ENCODE measurements at regions not wholly inside any gene's neighbourhood (a gene's known extent, or its start where the extent isn't known, plus 50 kb on each side); places are given as distances from the start of the nearest gene placed in this dataset.

DNA sequence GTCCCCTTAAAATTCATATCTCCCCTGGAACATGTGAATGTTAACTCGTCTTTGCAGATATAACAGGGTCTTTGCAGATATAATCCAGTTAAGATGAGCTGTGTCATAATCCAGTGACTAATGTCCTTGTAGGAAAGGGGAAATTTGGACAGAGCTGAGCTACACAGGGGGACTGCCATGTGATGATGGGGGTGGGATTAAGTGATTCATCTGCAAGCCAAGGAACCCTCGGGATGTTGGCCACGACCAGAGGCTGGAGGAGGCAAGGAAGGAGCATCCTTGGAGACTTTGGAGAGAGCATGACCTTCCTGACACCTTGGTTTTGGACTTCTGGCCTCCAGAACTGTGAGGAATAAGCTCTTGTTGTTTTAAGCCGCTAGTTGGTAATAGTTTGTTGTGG, 153.9 kb upstream of the PCBD1 start:
- no TSS peak for BruUV-seq (replicated peaks)
- H3K27me3 ChIP-seq (replicated peaks; ENCODE audit: control insufficient read depth, insufficient read depth, low read length), result no peaks in the 10 kb centered on the region
- no peak overlapping the region for H3K4me3 ChIP-seq (ENCODE audit: low read depth, low read length)
- H3K4me3 Mint-ChIP-seq (ENCODE audit: unreplicated experiment), result no peak overlapping the region
- POLR2A ChIA-PET, result no interaction called here
- no peaks in the 10 kb centered on the region for H3K9me3 Mint-ChIP-seq (ENCODE audit: unreplicated experiment)
- H3K9me3 ChIP-seq, result no peaks in the 10 kb centered on the region
- peaks cover 11% of the 10 kb centered on the region for H3K27me3 Mint-ChIP-seq (ENCODE audit: insufficient read depth, unreplicated experiment)
- DNase-seq, result no peak
- CTCF ChIA-PET, result interaction anchor here (1.0 to 1.1 kb wide), 2 partner anchors 12 to 116 kb away, joined by 3 read pairs; no protein-coding TSS in a partner anchor
- H3K36me3 Mint-ChIP-seq (ENCODE audit: insufficient read depth, unreplicated experiment), result no peaks in the 10 kb centered on the region
- H3K36me3 ChIP-seq (ENCODE audit: control insufficient read depth, insufficient read depth, low read length), result no peaks in the 10 kb centered on the region
- TF ChIP-seq, protein P1, sequence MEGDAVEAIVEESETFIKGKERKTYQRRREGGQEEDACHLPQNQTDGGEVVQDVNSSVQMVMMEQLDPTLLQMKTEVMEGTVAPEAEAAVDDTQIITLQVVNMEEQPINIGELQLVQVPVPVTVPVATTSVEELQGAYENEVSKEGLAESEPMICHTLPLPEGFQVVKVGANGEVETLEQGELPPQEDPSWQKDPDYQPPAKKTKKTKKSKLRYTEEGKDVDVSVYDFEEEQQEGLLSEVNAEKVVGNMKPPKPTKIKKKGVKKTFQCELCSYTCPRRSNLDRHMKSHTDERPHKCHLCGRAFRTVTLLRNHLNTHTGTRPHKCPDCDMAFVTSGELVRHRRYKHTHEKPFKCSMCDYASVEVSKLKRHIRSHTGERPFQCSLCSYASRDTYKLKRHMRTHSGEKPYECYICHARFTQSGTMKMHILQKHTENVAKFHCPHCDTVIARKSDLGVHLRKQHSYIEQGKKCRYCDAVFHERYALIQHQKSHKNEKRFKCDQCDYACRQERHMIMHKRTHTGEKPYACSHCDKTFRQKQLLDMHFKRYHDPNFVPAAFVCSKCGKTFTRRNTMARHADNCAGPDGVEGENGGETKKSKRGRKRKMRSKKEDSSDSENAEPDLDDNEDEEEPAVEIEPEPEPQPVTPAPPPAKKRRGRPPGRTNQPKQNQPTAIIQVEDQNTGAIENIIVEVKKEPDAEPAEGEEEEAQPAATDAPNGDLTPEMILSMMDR (IDR thresholded peaks at IDR 0.05; ENCODE audit: insufficient read depth in 1 of 2, low read depth in 1 of 2, low read length in 1 of 2, severe bottlenecking in 1 of 2, unreplicated experiment in 1 of 2), result no peak
- intact Hi-C loops (cut with micrococcal nuclease; ENCODE audit: unreplicated experiment), result no loop called here
- H3K4me1 Mint-ChIP-seq (ENCODE audit: low read depth, unreplicated experiment), result no peaks in the 10 kb centered on the region
- no peaks in the 10 kb centered on the region for H3K4me1 ChIP-seq
- H3K27ac Mint-ChIP-seq (ENCODE audit: unreplicated experiment), result no peak overlapping the region

DNA sequence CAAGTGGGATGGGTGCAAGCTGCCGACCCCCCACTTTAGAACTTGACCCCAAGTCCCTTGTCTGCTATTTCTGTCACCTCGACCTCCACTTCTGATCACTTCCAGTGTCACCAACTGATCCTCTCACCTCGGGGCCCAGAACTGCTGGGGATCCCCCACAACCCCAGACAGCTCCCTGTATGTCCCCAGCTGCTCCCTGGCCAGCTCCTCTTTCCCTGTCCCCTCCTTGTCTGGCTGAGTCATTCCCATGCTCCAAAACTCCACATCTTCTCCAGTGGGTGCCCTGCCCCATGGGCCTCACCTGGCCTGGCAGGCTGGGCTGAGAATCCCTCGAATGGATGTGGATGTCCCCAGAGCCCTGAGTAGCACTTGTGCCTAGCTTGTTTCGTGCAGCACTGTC, 154.3 kb upstream of the PCBD1 start:
- Mint-ChIP-seq H3K27ac (ENCODE audit: unreplicated experiment) (no peak overlapping the region), H3K36me3 (ENCODE audit: insufficient read depth, unreplicated experiment) (no peaks in the 10 kb centered on the region), H3K27me3 (ENCODE audit: insufficient read depth, unreplicated experiment) (peaks cover 12% of the 10 kb centered on the region), H3K9me3 (ENCODE audit: unreplicated experiment) (no peaks in the 10 kb centered on the region), H3K4me3 (ENCODE audit: unreplicated experiment) (no peak overlapping the region), H3K4me1 (ENCODE audit: low read depth, unreplicated experiment) (no peaks in the 10 kb centered on the region)
- ChIA-PET CTCF (interaction anchor here (1.0 to 1.1 kb wide), 2 partner anchors 12 to 116 kb away, joined by 3 read pairs; no protein-coding TSS in a partner anchor), POLR2A (no interaction called here)
- TF ChIP-seq, protein P1 (IDR thresholded peaks at IDR 0.05; ENCODE audit: insufficient read depth in 1 of 2, low read depth in 1 of 2, low read length in 1 of 2, severe bottlenecking in 1 of 2, unreplicated experiment in 1 of 2), result no peak
- intact Hi-C loops (cut with micrococcal nuclease; ENCODE audit: unreplicated experiment), result no loop called here
- H3K4me3 ChIP-seq (ENCODE audit: low read depth, low read length), result no peak overlapping the region
- DNase-seq, result no peak
- H3K9me3 ChIP-seq, result no peaks in the 10 kb centered on the region
- no peaks in the 10 kb centered on the region for H3K4me1 ChIP-seq
- BruUV-seq (replicated peaks), result no TSS peak
- no peaks in the 10 kb centered on the region for H3K27me3 ChIP-seq (replicated peaks; ENCODE audit: control insufficient read depth, insufficient read depth, low read length)
- no peaks in the 10 kb centered on the region for H3K36me3 ChIP-seq (ENCODE audit: control insufficient read depth, insufficient read depth, low read length)

DNA sequence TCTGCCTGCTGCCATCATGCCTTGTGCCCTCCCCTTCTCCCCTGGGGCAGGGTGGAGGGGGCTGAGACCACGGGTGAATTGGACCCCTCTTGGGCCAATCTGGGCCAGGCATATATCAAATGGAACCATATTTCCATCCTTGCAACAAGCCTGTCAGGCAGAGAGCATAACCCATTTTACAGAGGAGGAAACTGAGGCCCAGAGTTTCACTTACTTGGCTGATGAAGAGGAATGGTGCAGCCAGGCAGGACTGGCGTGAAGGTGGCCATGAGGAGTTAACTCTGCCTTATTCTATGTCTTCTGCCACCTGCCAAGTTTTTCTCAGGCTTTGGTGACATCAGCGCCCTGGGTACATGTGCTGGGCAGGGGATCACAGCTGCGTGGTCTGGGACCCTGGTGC, 155.5 kb upstream of the PCBD1 start:
- intact Hi-C loops (cut with micrococcal nuclease; ENCODE audit: unreplicated experiment), result no loop called here
- BruUV-seq (replicated peaks), result no TSS peak
- no peaks in the 10 kb centered on the region for H3K36me3 ChIP-seq (ENCODE audit: control insufficient read depth, insufficient read depth, low read length)

More for the DNA sequence above, 155.5 kb upstream of the PCBD1 start:
- no peaks in the 10 kb centered on the region for H3K4me1 ChIP-seq
- H3K4me3 ChIP-seq (ENCODE audit: low read depth, low read length), result no peak overlapping the region
- H3K27me3 ChIP-seq (replicated peaks; ENCODE audit: control insufficient read depth, insufficient read depth, low read length), result peaks cover 2% of the 10 kb centered on the region
- H3K9me3 ChIP-seq, result no peaks in the 10 kb centered on the region
- no peaks in the 10 kb centered on the region for H3K4me1 Mint-ChIP-seq (ENCODE audit: low read depth, unreplicated experiment)
- no peak for DNase-seq
- no peak overlapping the region for H3K27ac Mint-ChIP-seq (ENCODE audit: unreplicated experiment)
- ChIA-PET POLR2A (no interaction called here), CTCF (no interaction called here)
- H3K4me3 Mint-ChIP-seq (ENCODE audit: unreplicated experiment), result no peak overlapping the region
- H3K9me3 Mint-ChIP-seq (ENCODE audit: unreplicated experiment), result no peaks in the 10 kb centered on the region
- H3K27me3 Mint-ChIP-seq (ENCODE audit: insufficient read depth, unreplicated experiment), result peaks cover 15% of the 10 kb centered on the region
- H3K36me3 Mint-ChIP-seq (ENCODE audit: insufficient read depth, unreplicated experiment), result no peaks in the 10 kb centered on the region
- TF ChIP-seq, protein P1 (IDR thresholded peaks at IDR 0.05; ENCODE audit: insufficient read depth in 1 of 2, low read depth in 1 of 2, low read length in 1 of 2, severe bottlenecking in 1 of 2, unreplicated experiment in 1 of 2), result no peak

All from Caco-2 (cell line).